ENCODE measurements at regions not wholly inside any gene's neighbourhood (a gene's known extent, or its start where the extent isn't known, plus 50 kb on each side); places are given as distances from the start of the nearest gene placed in this dataset.

GRCh38 chr15:47304656-47305055 is 412.6 kb upstream of the SEMA6D start:
- DNase-seq (ENCODE audit: low read depth in 2 of 2): no peak

DNA sequence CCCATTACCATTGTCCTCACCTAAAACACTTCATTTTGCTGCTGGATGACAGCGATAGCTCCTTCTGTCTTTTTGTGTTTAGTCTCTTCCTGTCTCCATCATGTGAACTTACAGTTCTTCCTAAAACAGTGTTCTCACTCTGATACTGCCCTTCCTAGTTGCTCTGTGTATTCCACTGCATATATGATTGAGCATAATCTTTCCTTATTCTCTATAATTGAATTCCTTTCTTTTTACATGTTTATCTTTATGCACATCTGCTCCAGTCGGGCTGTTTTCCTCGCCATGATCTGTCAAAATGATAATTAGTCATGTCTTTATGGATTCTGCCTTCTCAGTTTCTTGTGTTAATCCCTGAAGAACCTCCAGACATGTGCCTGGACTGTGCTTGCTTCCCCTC is 405.1 kb upstream of the SEMA6D start:
- DNase-seq (ENCODE audit: low read depth in 2 of 2): no peak

- DNase-seq (ENCODE audit: low read depth in 2 of 2): no peak
Measured at GRCh38 chr15:47326410-47327333, 390.6 kb upstream of the SEMA6D start.

DNA sequence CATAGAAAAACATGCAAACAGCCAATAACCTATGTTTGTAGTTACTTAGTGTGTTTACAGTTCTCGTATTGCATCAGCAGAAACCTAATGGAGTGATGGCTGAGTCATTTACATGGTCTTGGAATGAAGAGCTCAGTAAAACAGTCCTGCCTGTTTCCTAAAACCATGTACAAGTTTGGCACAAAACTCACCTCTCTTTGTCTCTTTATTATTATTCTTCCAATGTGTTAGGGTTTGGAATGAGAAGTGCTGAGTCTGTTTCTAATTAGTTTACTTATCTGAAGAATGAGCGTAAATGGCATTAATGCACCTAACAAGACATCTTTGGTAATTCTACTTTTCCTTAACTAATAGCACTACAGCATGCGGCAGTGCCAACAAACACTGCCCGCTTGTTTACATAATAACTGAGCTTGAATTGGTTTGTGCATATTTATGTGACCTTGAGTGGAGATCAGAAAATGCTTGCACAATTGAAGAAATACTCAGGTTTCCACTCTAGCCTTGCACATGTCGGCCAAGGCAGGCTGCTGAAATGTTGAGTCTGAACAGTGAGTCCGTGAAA is 385.4 kb upstream of the SEMA6D start:
- peak; percentile 40 to 47 for DNase-seq (ENCODE audit: low read depth in 2 of 2)

DNA sequence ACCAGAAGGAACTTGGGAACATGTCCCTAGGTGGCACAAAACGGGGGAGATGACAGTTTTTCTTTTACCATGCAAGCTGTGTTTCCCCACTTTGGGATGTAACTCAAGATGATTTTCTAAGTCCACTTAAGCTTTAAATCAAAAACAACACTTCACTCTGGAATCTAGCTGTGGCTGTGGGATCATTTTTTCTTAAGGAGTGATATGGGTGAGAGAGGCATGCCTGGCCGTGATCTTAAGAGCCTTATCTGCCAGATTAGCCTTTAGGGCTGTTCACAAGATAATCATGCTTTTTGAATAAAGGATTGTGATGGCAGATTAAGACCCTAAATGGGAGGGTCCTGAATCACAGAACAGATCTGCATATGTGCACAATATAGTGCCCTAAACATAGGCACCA is 384.8 kb upstream of the SEMA6D start:
- DNase-seq (ENCODE audit: low read depth in 2 of 2): no peak

- DNase-seq (ENCODE audit: low read depth in 2 of 2): no peak
Measured at GRCh38 chr15:47333734-47334133, 383.6 kb upstream of the SEMA6D start.

DNA sequence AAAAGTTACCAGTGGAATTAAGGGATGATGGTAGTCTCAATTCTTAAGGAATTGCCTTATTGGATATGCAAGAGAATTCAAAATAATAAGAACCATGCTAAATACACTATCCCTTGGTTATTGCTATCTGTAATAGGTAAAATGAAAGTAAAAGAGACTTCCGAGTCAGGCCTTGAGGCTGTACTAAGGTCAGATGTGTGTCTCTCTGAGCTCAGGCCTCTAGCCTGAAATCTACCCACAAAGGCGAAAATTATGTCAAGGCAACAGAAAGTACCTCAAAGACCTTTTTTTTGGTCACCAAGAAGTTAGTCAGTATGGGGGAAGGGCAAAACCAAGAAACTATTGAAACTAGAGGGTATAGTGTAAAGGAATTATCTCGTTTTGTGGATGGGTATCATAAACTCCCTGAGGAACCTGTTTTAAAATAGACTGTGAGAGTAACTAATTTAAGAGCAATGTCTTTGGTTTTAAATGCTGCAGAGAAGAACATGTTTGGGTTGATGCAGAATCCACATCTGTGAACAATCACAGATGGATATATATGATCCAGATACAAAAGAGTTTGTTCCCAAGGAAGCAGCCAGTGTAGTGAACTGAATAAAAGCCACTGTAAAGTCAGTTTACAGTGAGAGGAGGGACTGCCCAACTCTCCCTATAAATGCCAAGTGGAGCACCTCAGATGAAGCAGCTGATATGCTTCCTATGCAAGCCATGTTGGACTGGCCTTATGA is 382.3 kb upstream of the SEMA6D start:
- DNase-seq (ENCODE audit: low read depth in 2 of 2): no peak

- DNase-seq (ENCODE audit: low read depth in 2 of 2): no peak
Measured at GRCh38 chr15:47337106-47337505, 380.2 kb upstream of the SEMA6D start.

DNA sequence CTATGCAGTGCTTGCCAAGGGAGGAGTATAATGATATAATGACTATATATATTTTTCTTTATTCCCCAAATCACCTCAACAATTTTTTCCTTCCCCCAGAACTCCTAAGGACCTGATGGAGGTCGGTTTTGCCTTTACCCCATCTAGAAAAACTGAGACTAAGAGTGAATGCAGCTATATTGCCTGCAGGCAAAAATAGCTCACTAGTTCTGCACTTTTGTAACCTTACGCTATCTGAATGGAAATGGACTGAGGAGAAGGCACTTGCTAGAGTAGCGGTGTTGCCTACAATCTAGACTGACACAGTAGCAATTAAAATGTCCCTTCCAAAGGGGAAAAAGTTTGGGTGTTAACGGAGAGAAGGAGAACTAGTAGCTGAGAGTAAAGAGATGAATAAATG is 379.5 kb upstream of the SEMA6D start:
- no peak for DNase-seq (ENCODE audit: low read depth in 2 of 2)

DNA sequence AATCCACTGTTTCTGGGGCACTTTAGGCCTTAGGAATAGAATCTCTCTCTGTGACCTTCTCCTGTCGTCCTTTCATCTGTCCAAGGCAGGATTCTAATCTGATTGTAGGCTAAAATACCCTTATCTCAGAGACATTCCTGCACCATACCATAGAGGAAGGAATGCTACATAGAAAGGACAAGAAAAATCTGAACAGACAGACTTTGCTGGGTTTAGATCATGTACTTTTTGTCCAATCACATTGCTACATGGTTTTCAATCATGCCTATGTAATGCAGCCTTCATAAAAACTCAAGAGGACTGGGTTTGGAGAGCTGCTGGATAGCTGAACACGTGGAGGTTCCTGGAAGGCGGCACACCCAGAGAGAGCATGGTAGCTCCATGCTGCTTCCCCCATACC is 378.5 kb upstream of the SEMA6D start:
- no peak for DNase-seq (ENCODE audit: low read depth in 2 of 2)

DNA sequence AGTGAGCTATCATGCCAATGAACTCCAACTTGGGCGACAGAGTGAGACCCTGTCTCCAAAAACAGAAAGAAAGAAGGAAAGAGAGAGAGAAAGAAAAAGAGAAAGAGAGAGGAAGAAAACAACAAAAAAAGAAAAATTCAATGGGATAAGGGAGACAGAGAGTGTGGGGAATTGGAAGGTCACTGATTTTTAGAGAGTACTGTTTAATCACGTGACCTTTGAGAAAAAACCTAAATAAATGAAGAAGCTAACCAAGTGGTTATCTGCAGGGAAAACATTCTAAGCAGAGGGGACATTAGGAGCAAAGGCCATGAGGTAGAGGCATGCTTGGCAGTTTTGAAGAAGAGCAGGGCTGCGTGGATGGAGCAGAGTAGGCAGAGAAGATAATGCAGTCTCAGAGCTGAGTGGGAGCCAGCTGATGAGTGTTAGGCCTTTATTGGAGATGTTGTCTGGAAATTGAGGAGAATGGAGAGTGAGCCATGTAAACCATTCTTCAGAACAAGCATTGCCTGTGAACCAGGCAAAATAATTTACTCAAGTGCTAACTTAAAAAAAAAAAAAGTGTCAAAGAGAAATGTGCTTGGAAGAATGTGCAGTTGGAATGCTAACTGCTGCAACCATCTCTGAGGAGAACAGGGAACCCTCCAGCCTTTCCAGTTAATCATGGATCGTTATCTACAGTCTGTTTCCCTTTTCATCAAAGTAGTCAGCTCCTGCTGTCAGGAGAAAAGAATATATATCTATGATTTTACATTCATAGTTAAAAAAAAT is 377.3 kb upstream of the SEMA6D start:
- no peak for DNase-seq (ENCODE audit: low read depth in 2 of 2)

GRCh38 chr15:47340571-47340920 is 376.8 kb upstream of the SEMA6D start:
- no peak for DNase-seq (ENCODE audit: low read depth in 2 of 2)

DNA sequence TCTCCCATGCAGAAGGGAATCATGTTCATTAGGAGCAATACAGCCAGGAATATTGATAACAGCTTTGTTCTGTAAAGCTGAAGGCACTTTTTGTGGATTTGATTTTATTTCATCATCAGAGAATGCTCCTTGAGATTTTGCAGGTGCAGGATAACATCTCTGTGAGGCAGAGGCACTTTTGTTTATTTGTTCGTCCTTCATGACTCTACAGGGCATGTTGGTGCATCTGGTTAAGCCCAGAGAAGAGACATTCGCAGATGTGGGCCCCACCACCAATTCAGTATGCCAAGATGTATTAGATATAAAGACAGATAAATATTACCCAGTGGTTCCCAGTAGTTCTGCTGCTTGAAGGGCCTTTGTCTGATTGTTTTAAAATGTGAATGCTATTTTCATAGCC is 368.1 kb upstream of the SEMA6D start:
- DNase-seq (ENCODE audit: low read depth in 2 of 2): no peak

DNA sequence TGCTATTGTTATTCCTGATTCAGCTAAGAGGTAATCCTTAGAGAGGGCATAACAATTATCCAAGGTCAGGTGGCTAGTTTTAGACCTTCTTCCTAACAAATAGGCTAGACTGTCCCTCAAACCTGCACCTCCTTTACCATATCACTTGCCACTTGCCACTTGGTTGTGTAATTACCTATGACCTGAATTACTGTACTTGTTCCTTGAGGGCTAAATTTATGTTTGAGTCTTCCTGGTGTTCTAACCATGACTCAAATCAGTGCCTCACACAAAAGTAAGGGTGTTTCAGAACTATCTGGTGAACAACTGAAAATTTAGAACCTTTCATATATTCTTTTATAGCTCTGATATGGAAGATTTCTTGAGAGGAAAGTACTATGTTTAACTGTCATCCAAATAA is 365.8 kb upstream of the SEMA6D start:
- no peak for DNase-seq (ENCODE audit: low read depth in 2 of 2)

GRCh38 chr15:47352217-47352616 is 365.1 kb upstream of the SEMA6D start:
- no peak for DNase-seq (ENCODE audit: low read depth in 2 of 2)

- DNase-seq (ENCODE audit: low read depth in 2 of 2): no peak
Measured at GRCh38 chr15:47355759-47356158, 361.5 kb upstream of the SEMA6D start.

- DNase-seq (ENCODE audit: low read depth in 2 of 2): no peak
Measured at GRCh38 chr15:47356297-47356696, 361.0 kb upstream of the SEMA6D start.

DNA sequence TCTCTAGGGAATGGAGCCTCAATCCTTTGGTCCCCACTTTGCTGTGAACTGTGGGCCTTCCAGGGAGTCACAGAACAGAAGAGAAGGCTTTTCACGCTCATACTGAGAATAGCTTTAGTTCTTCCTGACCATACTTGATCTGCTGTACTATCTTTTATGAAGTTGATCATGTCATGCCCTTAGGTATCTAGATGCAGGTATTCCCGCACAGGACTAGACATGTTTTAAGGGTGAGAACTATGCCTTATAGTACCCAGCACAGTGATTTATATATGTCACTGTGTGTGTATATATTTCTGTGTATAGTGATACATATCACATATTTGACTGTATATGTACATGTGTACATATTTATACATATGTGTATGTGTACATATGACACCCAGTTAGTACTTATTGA is 358.4 kb upstream of the SEMA6D start:
- no peak for DNase-seq (ENCODE audit: low read depth in 2 of 2)

DNA sequence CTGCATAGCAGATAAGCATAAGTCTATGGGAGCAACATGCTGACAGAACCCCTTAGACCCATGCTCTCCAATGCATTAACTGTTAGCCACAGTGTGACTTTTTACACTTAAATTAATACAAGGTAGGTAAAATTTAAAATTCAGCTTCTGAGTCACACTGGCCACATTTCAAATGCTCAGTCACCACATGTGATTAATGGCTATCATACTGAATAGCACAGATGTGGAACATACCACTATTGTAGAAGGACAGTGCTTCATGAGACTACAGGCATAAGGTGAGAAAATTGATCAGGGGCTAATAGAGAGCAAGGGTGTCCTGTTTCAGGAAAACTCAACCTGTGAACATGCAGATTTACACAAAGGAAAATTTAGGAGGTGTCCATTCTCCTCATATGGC is 357.0 kb upstream of the SEMA6D start:
- no peak for DNase-seq (ENCODE audit: low read depth in 2 of 2)

- no peak for DNase-seq (ENCODE audit: low read depth in 2 of 2)
Measured at GRCh38 chr15:47362118-47362905, 355.0 kb upstream of the SEMA6D start.

DNA sequence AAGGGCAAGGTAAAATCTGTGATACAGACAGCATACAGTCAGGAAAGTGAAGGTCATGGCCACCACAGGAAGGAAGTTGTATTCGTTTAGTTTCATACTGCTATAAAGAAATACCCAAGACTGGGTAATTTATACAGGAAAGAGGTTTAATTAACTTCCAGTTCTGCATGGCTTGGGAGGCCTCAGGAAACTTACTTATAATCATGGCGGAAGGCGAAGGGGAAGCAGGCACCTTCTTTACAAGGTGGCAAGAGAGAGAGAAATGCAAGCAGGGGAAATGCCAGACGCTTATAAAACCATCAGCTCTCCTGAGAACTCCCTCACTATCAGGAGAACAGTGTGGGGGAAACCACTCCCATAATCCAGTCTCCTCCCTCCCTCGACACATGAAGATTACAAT is 353.7 kb upstream of the SEMA6D start:
- DNase-seq (ENCODE audit: low read depth in 2 of 2): no peak
